Heart left ventricle (tissue), 13 donors: ENCODE measurements at regions not wholly inside any gene's neighbourhood (a gene's known extent, or its start where the extent isn't known, plus 50 kb on each side); places are given as distances from the start of the nearest gene placed in this dataset.

Experiments used
- POLR2A ChIP-seq, 2 donors: fragments of 450-650 bp; IDR thresholded peaks; one replicate each; pipeline ENCODE4 v1.6.1; 2017; ENCODE audit warnings: antibody characterized with exemption in 2 of 2, mild to moderate bottlenecking in 2 of 2, moderate library complexity in 2 of 2
- TF ChIP-seq, protein P1 (sequence below), 12 donors: fragments of 200-600 bp; sonication (generic) in 4 of 12; IDR thresholded peaks; one replicate each; pipeline versions ENCODE4 v1.5.0 to v1.8.0; 2018 to 2022; ENCODE audit warnings: antibody characterized with exemption in 12 of 12, mild to moderate bottlenecking in 5 of 12
- donor health status: ischemic (EF 13 %, LVEDD 7.1; RV severe dilation, severe dysfunction).
- donor health status: DM: no; HTN: yes; CAD: no.
- donor health status: DM: no; HTN: no; CAD: no.
- donor health status: ischemic (EF 25% LVEDD 6.9; RV normal size, moderate dysfunction).
- donor health status: ischemic (EF 25% LVEDD 5.7; RV mildly dilated, moderate dysfunction).
- donor health status: ischemic (EF 35%, LVEDD 5.7; RV mildly dilated, moderate dysfunction).
- donor health status: nonischemic (EF 11% LVEDD 7.7; RV severe dilation, severe dysfunction).
- donor health status: DM: yes; HTN: yes; CAD: no.
- donor health status: PGD.
- donor health status: ischemic (EF 29% LVEDD 5.4; RV normal size, mild dysfunction).
- donor health status: nonischemic (EF 23%, LVEDD 6.1; RV moderate dilation, normal function).

DNA sequence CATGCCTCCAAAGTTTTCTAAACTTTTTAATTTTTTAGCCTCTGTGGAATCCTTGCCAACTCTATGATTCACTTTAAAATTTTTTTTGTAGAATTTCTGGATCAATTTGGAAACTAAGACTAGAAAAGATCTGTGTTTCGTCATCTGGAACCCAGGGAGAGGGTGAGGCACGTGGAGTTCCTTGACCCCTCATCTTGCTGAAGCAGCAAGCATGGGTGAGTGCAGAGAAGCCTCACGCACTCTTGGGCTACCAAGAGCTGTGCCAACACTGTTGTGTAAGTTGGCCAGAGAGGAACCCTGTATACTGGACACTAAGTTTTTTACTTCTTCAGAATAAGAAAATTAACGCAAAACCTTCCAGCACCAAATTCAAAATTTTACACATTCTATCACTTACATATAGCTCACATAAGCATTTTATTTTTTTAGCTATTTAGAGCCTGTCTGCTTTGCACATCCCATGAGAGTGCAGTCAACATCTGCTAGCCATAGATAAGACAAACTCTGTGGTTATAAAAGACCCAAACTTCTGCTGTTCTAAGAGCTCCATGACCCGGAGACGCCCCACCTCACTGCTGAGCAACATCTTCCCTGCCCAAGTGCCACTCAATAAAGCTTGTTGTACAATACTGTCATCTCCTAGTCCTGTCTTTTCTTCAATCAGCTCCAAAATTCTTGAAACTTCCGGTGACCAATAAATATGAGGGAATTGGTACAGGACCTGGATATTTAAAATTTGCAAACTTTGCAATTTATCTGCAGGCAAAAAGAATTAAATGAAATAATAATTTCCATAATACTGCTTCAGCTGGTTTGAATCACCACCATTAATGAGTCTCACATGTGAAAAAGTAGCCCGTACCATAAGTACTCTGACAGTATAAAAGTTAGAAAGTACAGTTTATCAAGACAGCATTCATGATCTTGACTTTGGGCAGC is 69.7 kb upstream of the ADCY2 start:
- TF ChIP-seq, protein P1, sequence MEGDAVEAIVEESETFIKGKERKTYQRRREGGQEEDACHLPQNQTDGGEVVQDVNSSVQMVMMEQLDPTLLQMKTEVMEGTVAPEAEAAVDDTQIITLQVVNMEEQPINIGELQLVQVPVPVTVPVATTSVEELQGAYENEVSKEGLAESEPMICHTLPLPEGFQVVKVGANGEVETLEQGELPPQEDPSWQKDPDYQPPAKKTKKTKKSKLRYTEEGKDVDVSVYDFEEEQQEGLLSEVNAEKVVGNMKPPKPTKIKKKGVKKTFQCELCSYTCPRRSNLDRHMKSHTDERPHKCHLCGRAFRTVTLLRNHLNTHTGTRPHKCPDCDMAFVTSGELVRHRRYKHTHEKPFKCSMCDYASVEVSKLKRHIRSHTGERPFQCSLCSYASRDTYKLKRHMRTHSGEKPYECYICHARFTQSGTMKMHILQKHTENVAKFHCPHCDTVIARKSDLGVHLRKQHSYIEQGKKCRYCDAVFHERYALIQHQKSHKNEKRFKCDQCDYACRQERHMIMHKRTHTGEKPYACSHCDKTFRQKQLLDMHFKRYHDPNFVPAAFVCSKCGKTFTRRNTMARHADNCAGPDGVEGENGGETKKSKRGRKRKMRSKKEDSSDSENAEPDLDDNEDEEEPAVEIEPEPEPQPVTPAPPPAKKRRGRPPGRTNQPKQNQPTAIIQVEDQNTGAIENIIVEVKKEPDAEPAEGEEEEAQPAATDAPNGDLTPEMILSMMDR (IDR thresholded peaks at IDR 0.05) = no peak
- no peak for TF ChIP-seq POLR2A (IDR thresholded peaks at IDR 0.05)
